Suprapubic skin (tissue), 4 donors: ENCODE measurements at regions not wholly inside any gene's neighbourhood (a gene's known extent, or its start where the extent isn't known, plus 50 kb on each side); places are given as distances from the start of the nearest gene placed in this dataset.

Experiments
- DNase-seq, 2 donors: peaks; one replicate each; pipeline ENCODE4 v3.0.0-alpha.2; 2019; ENCODE audit warnings: low spot score in 2 of 2
- H3K27ac ChIP-seq: fragments of 200-600 bp; sonication (generic); one replicate; pipeline ENCODE4 v1.5.1; 2019
- H3K27me3 ChIP-seq: fragments of 200-600 bp; sonication (generic); one replicate; pipeline ENCODE4 v1.5.1; 2019
- H3K36me3 ChIP-seq: fragments of 200-600 bp; sonication (generic); one replicate; pipeline ENCODE4 v1.5.1; 2019
- H3K4me1 ChIP-seq: fragments of 200-600 bp; sonication (generic); one replicate; pipeline ENCODE4 v1.5.1; 2019
- H3K4me3 ChIP-seq: fragments of 200-600 bp; sonication (generic); one replicate; pipeline ENCODE4 v1.5.1; 2019; ENCODE audit warnings: mild to moderate bottlenecking
- H3K9me3 ChIP-seq: fragments of 200-600 bp; sonication (generic); one replicate; pipeline ENCODE4 v1.5.1; 2019
- EP300 ChIP-seq: sonication (generic); formaldehyde crosslinking; IDR thresholded peaks from one replicate; pipeline ENCODE4 v1.6.1; 2017; ENCODE audit warnings: antibody characterized with exemption
- POLR2A ChIP-seq, 2 donors: fragments of 450-650 bp; IDR thresholded peaks; one replicate each; pipeline ENCODE4 v1.6.1; 2017; ENCODE audit warnings: antibody characterized with exemption in 2 of 2, mild to moderate bottlenecking in 2 of 2, moderate library complexity in 2 of 2
- POLR2AphosphoS5 ChIP-seq, 3 donors: sonication (generic); formaldehyde crosslinking; IDR thresholded peaks; one replicate each; pipeline ENCODE4 v1.6.1; 2017; ENCODE audit warnings: antibody characterized with exemption in 3 of 3
- WGBS: methylation state at CpG from one replicate; pipeline ENCODE4 v1.1.5; 2018; 5-methylcytosine and 5-hydroxymethylcytosine counted together
- TF ChIP-seq, protein P1 (sequence below), 2 donors: fragments of 200-600 bp in 1 of 2; fragments of 450-650 bp in 1 of 2; sonication (generic) in 1 of 2; IDR thresholded peaks; one replicate each; pipeline ENCODE4 v1.5.1; 2016 to 2019; ENCODE audit warnings: antibody characterized with exemption in 2 of 2, mild to moderate bottlenecking in 1 of 2, moderate library complexity in 1 of 2

DNA sequence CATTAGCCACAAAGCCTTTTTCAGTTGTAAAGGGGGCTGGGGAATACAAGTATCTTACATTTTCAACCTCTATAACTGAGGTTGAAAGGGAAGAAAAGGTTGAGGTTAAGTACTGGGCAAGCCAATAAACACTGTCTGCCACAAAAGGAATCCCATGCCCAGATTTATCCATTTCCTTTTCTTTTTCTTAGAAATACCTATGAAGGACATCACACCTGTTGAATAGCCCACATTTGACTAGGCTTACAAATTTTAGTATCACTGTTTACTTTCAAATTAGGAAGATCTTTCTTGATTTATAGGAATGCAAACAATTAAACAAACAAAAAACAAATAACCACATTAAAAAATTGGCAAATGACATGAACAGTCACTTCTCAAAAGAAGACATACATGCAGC is 81.0 kb upstream of the CAV2 start:
- TF ChIP-seq POLR2A (IDR thresholded peaks at IDR 0.05) = no peak
- TF ChIP-seq EP300 = no peak
- TF ChIP-seq, protein P1, sequence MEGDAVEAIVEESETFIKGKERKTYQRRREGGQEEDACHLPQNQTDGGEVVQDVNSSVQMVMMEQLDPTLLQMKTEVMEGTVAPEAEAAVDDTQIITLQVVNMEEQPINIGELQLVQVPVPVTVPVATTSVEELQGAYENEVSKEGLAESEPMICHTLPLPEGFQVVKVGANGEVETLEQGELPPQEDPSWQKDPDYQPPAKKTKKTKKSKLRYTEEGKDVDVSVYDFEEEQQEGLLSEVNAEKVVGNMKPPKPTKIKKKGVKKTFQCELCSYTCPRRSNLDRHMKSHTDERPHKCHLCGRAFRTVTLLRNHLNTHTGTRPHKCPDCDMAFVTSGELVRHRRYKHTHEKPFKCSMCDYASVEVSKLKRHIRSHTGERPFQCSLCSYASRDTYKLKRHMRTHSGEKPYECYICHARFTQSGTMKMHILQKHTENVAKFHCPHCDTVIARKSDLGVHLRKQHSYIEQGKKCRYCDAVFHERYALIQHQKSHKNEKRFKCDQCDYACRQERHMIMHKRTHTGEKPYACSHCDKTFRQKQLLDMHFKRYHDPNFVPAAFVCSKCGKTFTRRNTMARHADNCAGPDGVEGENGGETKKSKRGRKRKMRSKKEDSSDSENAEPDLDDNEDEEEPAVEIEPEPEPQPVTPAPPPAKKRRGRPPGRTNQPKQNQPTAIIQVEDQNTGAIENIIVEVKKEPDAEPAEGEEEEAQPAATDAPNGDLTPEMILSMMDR (IDR thresholded peaks at IDR 0.05) = no peak
- TF ChIP-seq POLR2AphosphoS5 (IDR thresholded peaks at IDR 0.05) = no peak
- Histone ChIP-seq H3K27ac (no peak overlapping the region), H3K27me3 (no peaks in the 10 kb centered on the region), H3K4me1 (peaks cover 7% of the 10 kb centered on the region), H3K9me3 (no peaks in the 10 kb centered on the region), H3K36me3 (no peaks in the 10 kb centered on the region), H3K4me3 (no peak overlapping the region)
- DNase-seq = no peak

DNA sequence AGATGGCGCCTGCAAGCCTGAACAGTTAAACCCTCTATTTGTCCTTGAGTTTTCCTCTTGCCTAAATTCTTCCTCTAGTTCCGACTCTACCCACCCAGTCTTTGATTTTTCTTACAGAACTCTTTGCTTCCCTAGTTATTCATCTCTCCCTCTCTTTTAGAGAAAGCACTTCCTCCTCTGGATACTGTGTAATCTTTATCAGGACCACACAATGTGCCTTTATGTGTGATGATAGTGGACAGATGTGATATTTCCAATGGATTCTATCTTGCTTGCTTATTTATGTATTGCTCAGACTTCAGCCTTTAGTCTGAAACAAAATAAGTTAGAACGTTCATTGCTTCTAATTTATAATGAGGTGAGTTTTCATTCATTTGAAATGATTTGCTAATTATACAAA is 79.5 kb upstream of the CAV2 start:
- no peaks in the 10 kb centered on the region for H3K27me3 ChIP-seq
- TF ChIP-seq, protein P1 (IDR thresholded peaks at IDR 0.05) = no peak
- TF ChIP-seq POLR2A (IDR thresholded peaks at IDR 0.05) (no peak), POLR2AphosphoS5 (IDR thresholded peaks at IDR 0.05) (no peak), EP300 (no peak)
- H3K36me3 ChIP-seq = no peaks in the 10 kb centered on the region
- DNase-seq = no peak
- no peaks in the 10 kb centered on the region for H3K9me3 ChIP-seq
- no peak overlapping the region for H3K27ac ChIP-seq
- no peak overlapping the region for H3K4me3 ChIP-seq
- H3K4me1 ChIP-seq = peaks cover 10% of the 10 kb centered on the region
- WGBS = 92% methylated on average over 3 of the region's 3 CpGs

DNA sequence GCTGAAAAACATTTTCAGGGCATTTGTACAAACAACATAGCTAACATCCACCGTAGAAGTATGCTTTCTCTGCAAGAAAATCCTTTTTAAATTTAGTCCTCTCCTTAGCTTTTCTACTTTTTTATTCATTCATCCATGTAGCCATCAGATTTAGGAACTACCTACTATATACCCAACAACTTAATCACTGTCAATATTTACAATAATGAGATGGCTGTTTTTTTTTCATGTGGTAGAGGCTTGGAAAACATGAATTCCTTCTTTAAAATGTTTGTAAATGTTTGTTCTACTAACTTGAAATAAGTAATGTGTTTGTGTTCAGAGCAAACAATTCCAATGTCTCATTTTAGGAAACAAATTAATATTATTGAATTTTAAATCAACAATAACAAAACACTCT is 78.2 kb upstream of the CAV2 start:
- Histone ChIP-seq H3K9me3 (no peaks in the 10 kb centered on the region), H3K27me3 (no peaks in the 10 kb centered on the region), H3K36me3 (no peaks in the 10 kb centered on the region), H3K27ac (no peak overlapping the region), H3K4me3 (no peak overlapping the region), H3K4me1 (peaks cover 12% of the 10 kb centered on the region)
- no peak for DNase-seq
- no peak for TF ChIP-seq EP300
- no peak for TF ChIP-seq POLR2A (IDR thresholded peaks at IDR 0.05)
- TF ChIP-seq, protein P1 (IDR thresholded peaks at IDR 0.05) = no peak
- no peak for TF ChIP-seq POLR2AphosphoS5 (IDR thresholded peaks at IDR 0.05)
- 91% methylated on average over 1 of the region's 1 CpG for WGBS

DNA sequence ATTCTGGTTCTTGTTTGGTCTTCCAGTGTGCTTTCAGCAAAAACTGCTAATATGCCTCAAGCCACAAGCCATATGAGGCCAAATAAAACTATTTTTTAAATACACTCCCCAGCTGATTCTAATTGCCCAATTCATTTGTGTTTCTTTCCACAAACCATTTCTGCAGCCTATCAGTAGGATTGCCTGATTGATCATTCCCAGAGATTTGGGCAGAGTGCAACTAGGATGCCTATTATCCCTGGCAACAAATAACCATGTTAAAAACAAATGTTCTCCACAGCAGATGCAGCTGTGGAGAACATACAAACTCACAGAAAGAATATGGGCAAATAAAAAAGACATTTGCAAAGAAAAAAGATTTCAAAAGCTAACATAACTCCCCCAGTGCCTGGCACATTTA is 76.9 kb upstream of the CAV2 start:
- Histone ChIP-seq H3K9me3 (no peaks in the 10 kb centered on the region), H3K4me1 (peaks cover 17% of the 10 kb centered on the region), H3K27ac (no peak overlapping the region), H3K36me3 (no peaks in the 10 kb centered on the region), H3K4me3 (no peak overlapping the region), H3K27me3 (no peaks in the 10 kb centered on the region)
- no peak for DNase-seq
- TF ChIP-seq POLR2A (IDR thresholded peaks at IDR 0.05) = no peak
- TF ChIP-seq, protein P1 (IDR thresholded peaks at IDR 0.05) = no peak
- TF ChIP-seq POLR2AphosphoS5 (IDR thresholded peaks at IDR 0.05) = no peak
- no peak for TF ChIP-seq EP300

DNA sequence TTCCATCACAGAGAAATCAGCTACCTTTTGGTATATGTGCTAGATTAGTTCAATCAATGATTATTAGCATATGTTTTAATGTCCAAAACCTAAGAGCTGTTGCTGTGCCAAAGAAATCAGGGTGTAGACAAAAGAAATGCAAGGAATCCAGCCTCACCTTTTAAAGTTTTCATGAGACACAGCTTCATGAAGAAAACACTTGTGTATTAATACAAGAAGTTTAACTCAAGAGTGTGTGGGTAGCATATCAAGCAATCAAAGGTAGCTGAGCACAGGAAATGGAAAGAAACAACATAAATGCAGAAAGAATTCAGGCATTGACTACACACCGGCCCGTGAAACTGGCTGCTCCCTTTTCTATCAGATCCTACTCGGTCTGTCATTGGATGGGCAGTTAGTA is 76.0 kb upstream of the CAV2 start:
- Histone ChIP-seq H3K9me3 (no peaks in the 10 kb centered on the region), H3K4me1 (peaks cover 11% of the 10 kb centered on the region), H3K4me3 (no peak overlapping the region), H3K36me3 (no peaks in the 10 kb centered on the region), H3K27me3 (no peaks in the 10 kb centered on the region), H3K27ac (no peak overlapping the region)
- no peak for TF ChIP-seq POLR2AphosphoS5 (IDR thresholded peaks at IDR 0.05)
- no peak for TF ChIP-seq POLR2A (IDR thresholded peaks at IDR 0.05)
- TF ChIP-seq, protein P1 (IDR thresholded peaks at IDR 0.05) = no peak
- TF ChIP-seq EP300 = no peak
- no peak for DNase-seq
- 55% methylated on average over 3 of the region's 3 CpGs for WGBS
